A549 (cell line): ENCODE measurements at regions not wholly inside any gene's neighbourhood (a gene's known extent, or its start where the extent isn't known, plus 50 kb on each side); places are given as distances from the start of the nearest gene placed in this dataset.

Experiments
- ATAC-seq, 2 experiments: fragments of 200-7000 bp in 1 of 2; fragments of >200 bp in 1 of 2; cut with Nextera tagmentation in 1 of 2; cut with Tn5 transposase in 1 of 2; 3 replicates each; pipeline versions ENCODE4 v1.8.0 to v1.9.1; 2018 to 2020; ENCODE audit warnings: mild to moderate bottlenecking in 1 of 2, moderate library complexity in 1 of 2
- CTCF ChIA-PET: fragments of 300-600 bp; sonication (Branson Sonifier 250); formaldehyde crosslinking; extraction: SDS; loops from one replicate; lab custom pipeline; 2021; ENCODE audit warnings: antibody characterized with exemption, inconsistent platforms; lab: Yijun Ruan, JAX
- POLR2A ChIA-PET: fragments of 350-600 bp; formaldehyde crosslinking; extraction: SDS; loops from one replicate; lab custom pipeline; 2021; ENCODE audit warnings: antibody characterized with exemption, inconsistent platforms; lab: Yijun Ruan, JAX
- DNase-seq, 2 experiments: peaks; one replicate each; pipeline versions ENCODE4 v3.0.0 to v3.0.0-alpha.2; 2011 to 2016; ENCODE audit warnings: low read depth in 1 of 2, low spot score in 1 of 2
- FAIRE-seq: peaks from 2 replicates; lab custom pipeline; 2011; peaks lifted over from hg19 to GRCh38; lab: Jason Lieb, UNC
- H3K27ac ChIP-seq, 2 experiments: fragments of >200 bp; sonication (Bioruptor Twin); formaldehyde crosslinking; 3 replicates each; pipeline ENCODE4 v1.5.1; 2016 to 2017
- H3K4me1 ChIP-seq: fragments of >200 bp; sonication (Bioruptor Twin); formaldehyde crosslinking; 3 replicates; pipeline ENCODE4 v1.6.1; 2016
- H3K4me2 ChIP-seq: fragments of >200 bp; sonication (Bioruptor Twin); formaldehyde crosslinking; 3 replicates; pipeline ENCODE4 v1.6.1; 2016
- H3K4me3 ChIP-seq: fragments of >200 bp; sonication (Bioruptor Twin); formaldehyde crosslinking; 3 replicates; pipeline ENCODE4 v1.5.1; 2016
- H3K9me3 ChIP-seq: fragments of >200 bp; sonication (Bioruptor Twin); formaldehyde crosslinking; 3 replicates; pipeline ENCODE4 v1.6.1; 2016
- BHLHE40 ChIP-seq: IDR thresholded peaks from 2 replicates; pipeline ENCODE4 v1.6.1; 2012; ENCODE audit warnings: low read depth, low read length, inconsistent platforms
- CBX8 ChIP-seq: fragments of 200-600 bp; sonication (generic); IDR thresholded peaks from 2 replicates; pipeline ENCODE4 v1.6.1; 2016
- CEBPB ChIP-seq, 2 experiments: fragments of >200 bp in 1 of 2; sonication (Bioruptor Twin) in 1 of 2; formaldehyde crosslinking in 1 of 2; IDR thresholded peaks; 2 replicates each; pipeline ENCODE4 v1.6.1; 2012 to 2016
- CHD4 ChIP-seq: fragments of 200-600 bp; sonication (generic); IDR thresholded peaks from 2 replicates; pipeline ENCODE4 v1.6.1; 2016; ENCODE audit warnings: antibody characterized with exemption, mild to moderate bottlenecking, borderline replicate concordance
- EHMT2 ChIP-seq: fragments of 200-600 bp; sonication (generic); IDR thresholded peaks from 2 replicates; pipeline ENCODE4 v1.6.1; 2016; ENCODE audit warnings: antibody characterized with exemption, low read depth, mild to moderate bottlenecking, moderate library complexity
- FOXS1 ChIP-seq: fragments of 250-450 bp; sonication (Bioruptor Pico); IDR thresholded peaks from 2 replicates; pipeline ENCODE4 v1.5.0; 2020; ENCODE audit warnings: mild to moderate bottlenecking, moderate library complexity
- GATA3 ChIP-seq: IDR thresholded peaks from 2 replicates; pipeline ENCODE4 v1.6.1; 2012; ENCODE audit warnings: borderline replicate concordance
- JUN ChIP-seq, 2 experiments: fragments of >200 bp; sonication (Bioruptor Twin); formaldehyde crosslinking; IDR thresholded peaks; 2 replicates in 1 of 2; 3 replicates in 1 of 2; pipeline ENCODE4 v1.6.1; 2016 to 2017
- JUNB ChIP-seq: fragments of >200 bp; sonication (Bioruptor Twin); formaldehyde crosslinking; IDR thresholded peaks from 2 replicates; pipeline ENCODE4 v1.6.1; 2016
- MAZ ChIP-seq: fragments of 150-350 bp; IDR thresholded peaks from 2 replicates; pipeline ENCODE4 v1.6.1; 2014; ENCODE audit warnings: antibody characterized with exemption, low read depth, low read length, borderline replicate concordance
- NFE2L2 ChIP-seq: fragments of 150-350 bp; conservative IDR thresholded peaks from 2 replicates; pipeline ENCODE4 v1.6.1; 2014; ENCODE audit warnings: low read length
- NPAS2 ChIP-seq: fragments of 250-450 bp; sonication (Bioruptor Pico); IDR thresholded peaks from 2 replicates; pipeline ENCODE4 v1.8.0; 2022; ENCODE audit warnings: mild to moderate bottlenecking, moderate library complexity, borderline replicate concordance
- PBX3 ChIP-seq: IDR thresholded peaks from 2 replicates; pipeline ENCODE4 v1.6.1; 2012
- PHF8 ChIP-seq: fragments of 200-600 bp; sonication (generic); IDR thresholded peaks from 2 replicates; pipeline ENCODE4 v1.6.1; 2016; ENCODE audit warnings: low read depth, mild to moderate bottlenecking, antibody characterized with exemption, moderate library complexity, borderline replicate concordance
- REST ChIP-seq: fragments of 200-600 bp; sonication (generic); IDR thresholded peaks from 2 replicates; pipeline ENCODE4 v1.6.1; 2016; ENCODE audit warnings: antibody characterized with exemption, mild to moderate bottlenecking, moderate library complexity
- RFX5 ChIP-seq: fragments of 450-650 bp; IDR thresholded peaks from 2 replicates; pipeline ENCODE4 v1.7.1; 2014; ENCODE audit warnings: antibody characterized with exemption, mild to moderate bottlenecking, moderate library complexity
- SMC3 ChIP-seq: fragments of >200 bp; sonication (Bioruptor Twin); formaldehyde crosslinking; IDR thresholded peaks from 3 replicates; pipeline ENCODE4 v1.6.1; 2018; ENCODE audit warnings: inconsistent platforms
- TP53 ChIP-seq: fragments of 250-450 bp; sonication (Bioruptor Pico); IDR thresholded peaks from 2 replicates; pipeline ENCODE4 v1.5.0; 2021; ENCODE audit warnings: mild to moderate bottlenecking, moderate library complexity
- WGBS: methylation state at CpG from one replicate; pipeline ENCODE4 v1.1.6; 2017; ENCODE audit errors: missing lambda C conversion rate; 5-methylcytosine and 5-hydroxymethylcytosine counted together

GRCh38 chr11:112644410-112645131, 316.6 kb upstream of the NCAM1 start:
- 0% methylated on average over 5 of the region's 5 CpGs for WGBS
- Histone ChIP-seq H3K27ac (no peak overlapping the region), H3K4me1 (no peaks in the 10 kb centered on the region), H3K4me3 (no peak overlapping the region), H3K9me3 (no peaks in the 10 kb centered on the region), H3K4me2 (no peak overlapping the region)
- TF ChIP-seq BHLHE40 = no peak
- TF ChIP-seq RFX5 = no peak
- ATAC-seq = no peak
- no peak for DNase-seq
- ChIA-PET CTCF (interaction anchor here (0.6 kb wide), 1 partner anchor 892 kb away, joined by 4 read pairs; no protein-coding TSS in a partner anchor), POLR2A (no interaction called here)
- FAIRE-seq = no peak

- DNase-seq (no peak), FAIRE-seq (no peak), ATAC-seq (no peak)
- H3K4me3 ChIP-seq = no peak overlapping the region
- no peaks in the 10 kb centered on the region for H3K4me1 ChIP-seq
- no peak overlapping the region for H3K4me2 ChIP-seq
- ChIA-PET CTCF (no interaction called here), POLR2A (no interaction called here)
- 25% methylated on average over 5 of the region's 6 CpGs for WGBS
- H3K9me3 ChIP-seq = no peaks in the 10 kb centered on the region
- H3K27ac ChIP-seq = no peak overlapping the region
- no peak for TF ChIP-seq GATA3
- TF ChIP-seq RFX5 = no peak
- TF ChIP-seq FOXS1 = no peak
- TF ChIP-seq JUN (IDR thresholded peaks at IDR 0.05) = no peak
- TF ChIP-seq NFE2L2 = no peak
- no peak for TF ChIP-seq PBX3
- no peak for TF ChIP-seq CHD4
- no peak for TF ChIP-seq MAZ
- no peak for TF ChIP-seq EHMT2
- no peak for TF ChIP-seq NPAS2 (CRISPR knock-in tag)
- TF ChIP-seq CBX8 = no peak
- TF ChIP-seq REST = no peak
These were observed 311.4 kb upstream of the NCAM1 start for GRCh38 chr11:112649856-112650255.

GRCh38 chr11:112650527-112650926, 310.7 kb upstream of the NCAM1 start:
- FAIRE-seq = no peak
- no peak overlapping the region for H3K4me2 ChIP-seq
- TF ChIP-seq JUNB (no peak), TP53 (CRISPR knock-in tag) (no peak), SMC3 (no peak)
- TF ChIP-seq, all 56 proteins: peak for 0
- 53% methylated on average over 3 of the region's 3 CpGs for WGBS
- ChIA-PET CTCF (no interaction called here), POLR2A (no interaction called here)
- Histone ChIP-seq H3K27ac (no peak overlapping the region), H3K4me1 (no peaks in the 10 kb centered on the region), H3K9me3 (no peaks in the 10 kb centered on the region), H3K4me3 (no peak overlapping the region)
- DNase-seq = no peak
- ATAC-seq = no peak

- H3K9me3 ChIP-seq = no peaks in the 10 kb centered on the region
- DNase-seq (no peak), ATAC-seq (no peak), FAIRE-seq (no peak)
- no peak overlapping the region for H3K27ac ChIP-seq
- no peak overlapping the region for H3K4me2 ChIP-seq
- no peak overlapping the region for H3K4me3 ChIP-seq
- POLR2A ChIA-PET = no interaction called here
- no peaks in the 10 kb centered on the region for H3K4me1 ChIP-seq
- TF ChIP-seq CEBPB (IDR thresholded peaks at IDR 0.05) (no peak), PHF8 (no peak)
- CTCF ChIA-PET = no interaction called here
These were observed 309.8 kb upstream of the NCAM1 start for GRCh38 chr11:112651386-112651785.
